ENCODE measurements at regions not wholly inside any gene's neighbourhood (a gene's known extent, or its start where the extent isn't known, plus 50 kb on each side); places are given as distances from the start of the nearest gene placed in this dataset.

- intact Hi-C loops (cut with DNase I), result no loop called here
- no peak for DNase-seq
- Histone ChIP-seq H3K9me3 (no peaks in the 10 kb centered on the region), H3K4me3 (no peak overlapping the region), H3K4me1 (no peaks in the 10 kb centered on the region), H3K27me3 (no peaks in the 10 kb centered on the region), H3K27ac (no peak overlapping the region), H3K36me3 (no peaks in the 10 kb centered on the region)
- TF ChIP-seq CTCF (IDR thresholded peaks at IDR 0.05), result no peak
- ATAC-seq, result no peak
Measured at GRCh38 chr7:25552998-25553397, 324.7 kb upstream of the NPVF start.

GRCh38 chr7:25553580-25554291, 325.4 kb upstream of the NPVF start:
- no peak for TF ChIP-seq CTCF (IDR thresholded peaks at IDR 0.05)
- intact Hi-C loops (cut with DNase I), result no loop called here
- Histone ChIP-seq H3K36me3 (no peaks in the 10 kb centered on the region), H3K4me1 (no peaks in the 10 kb centered on the region), H3K27ac (no peak overlapping the region), H3K27me3 (no peaks in the 10 kb centered on the region), H3K9me3 (no peaks in the 10 kb centered on the region), H3K4me3 (no peak overlapping the region)
- no peak for ATAC-seq
- no peak for DNase-seq

GRCh38 chr7:25557379-25557917, 329.2 kb upstream of the NPVF start:
- no peaks in the 10 kb centered on the region for H3K9me3 ChIP-seq
- H3K27ac ChIP-seq, result no peak overlapping the region
- no peaks in the 10 kb centered on the region for H3K4me1 ChIP-seq
- no peak overlapping the region for H3K4me3 ChIP-seq
- ATAC-seq, result no peak
- no peaks in the 10 kb centered on the region for H3K36me3 ChIP-seq
- TF ChIP-seq CTCF (IDR thresholded peaks at IDR 0.05), result no peak
- peak in 1 of 4 donors; percentile 50 for DNase-seq
- no peaks in the 10 kb centered on the region for H3K27me3 ChIP-seq
- intact Hi-C loops (cut with DNase I), result no loop called here

GRCh38 chr7:25557930-25558329, 329.6 kb upstream of the NPVF start:
- DNase-seq, result no peak
- intact Hi-C loops (cut with DNase I), result no loop called here
- no peak for TF ChIP-seq CTCF (IDR thresholded peaks at IDR 0.05)
- Histone ChIP-seq H3K4me1 (no peaks in the 10 kb centered on the region), H3K27ac (no peak overlapping the region), H3K4me3 (no peak overlapping the region), H3K36me3 (no peaks in the 10 kb centered on the region), H3K9me3 (no peaks in the 10 kb centered on the region), H3K27me3 (no peaks in the 10 kb centered on the region)
- no peak for ATAC-seq

GRCh38 chr7:25558605-25559004, 330.3 kb upstream of the NPVF start:
- no peaks in the 10 kb centered on the region for H3K36me3 ChIP-seq
- H3K27me3 ChIP-seq, result no peaks in the 10 kb centered on the region
- H3K27ac ChIP-seq, result no peak overlapping the region
- no peaks in the 10 kb centered on the region for H3K4me1 ChIP-seq
- no peak for DNase-seq
- no peak for ATAC-seq
- intact Hi-C loops (cut with DNase I), result no loop called here
- no peak overlapping the region for H3K4me3 ChIP-seq
- no peak for TF ChIP-seq CTCF (IDR thresholded peaks at IDR 0.05)
- no peaks in the 10 kb centered on the region for H3K9me3 ChIP-seq

Measured in left lung (tissue), 4 donors.